ENCODE measurements at regions not wholly inside any gene's neighbourhood (a gene's known extent, or its start where the extent isn't known, plus 50 kb on each side); places are given as distances from the start of the nearest gene placed in this dataset.
A peak's percentile ranks its signal among the peaks of the same experiment; 100 is the strongest.

- TF ChIP-seq, protein P1, sequence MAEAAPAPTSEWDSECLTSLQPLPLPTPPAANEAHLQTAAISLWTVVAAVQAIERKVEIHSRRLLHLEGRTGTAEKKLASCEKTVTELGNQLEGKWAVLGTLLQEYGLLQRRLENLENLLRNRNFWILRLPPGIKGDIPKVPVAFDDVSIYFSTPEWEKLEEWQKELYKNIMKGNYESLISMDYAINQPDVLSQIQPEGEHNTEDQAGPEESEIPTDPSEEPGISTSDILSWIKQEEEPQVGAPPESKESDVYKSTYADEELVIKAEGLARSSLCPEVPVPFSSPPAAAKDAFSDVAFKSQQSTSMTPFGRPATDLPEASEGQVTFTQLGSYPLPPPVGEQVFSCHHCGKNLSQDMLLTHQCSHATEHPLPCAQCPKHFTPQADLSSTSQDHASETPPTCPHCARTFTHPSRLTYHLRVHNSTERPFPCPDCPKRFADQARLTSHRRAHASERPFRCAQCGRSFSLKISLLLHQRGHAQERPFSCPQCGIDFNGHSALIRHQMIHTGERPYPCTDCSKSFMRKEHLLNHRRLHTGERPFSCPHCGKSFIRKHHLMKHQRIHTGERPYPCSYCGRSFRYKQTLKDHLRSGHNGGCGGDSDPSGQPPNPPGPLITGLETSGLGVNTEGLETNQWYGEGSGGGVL (tag by site-specific recombination; IDR thresholded peaks at IDR 0.05): no peak
- TF ChIP-seq OSR2 (tag by site-specific recombination; IDR thresholded peaks at IDR 0.05) (peak; percentile 39), ZNF266 (tag by site-specific recombination; IDR thresholded peaks at IDR 0.05; ENCODE audit: low read depth) (no peak), GFI1B (tag by site-specific recombination; IDR thresholded peaks at IDR 0.05) (no peak), ZNF677 (tag by site-specific recombination; IDR thresholded peaks at IDR 0.05) (no peak), KLF17 (tag by site-specific recombination; IDR thresholded peaks at IDR 0.05) (peak; percentile 44; the same call in 1 of the 2 replicates), ZNF645 (tag by site-specific recombination; IDR thresholded peaks at IDR 0.05) (no peak), ZNF624 (tag by site-specific recombination; IDR thresholded peaks at IDR 0.05) (no peak), ZEB2 (tag by site-specific recombination; IDR thresholded peaks at IDR 0.05) (no peak; the same call in 1 of the 2 replicates), HIC1 (tag by site-specific recombination; IDR thresholded peaks at IDR 0.05) (peak; percentile 77), ZNF423 (tag by site-specific recombination; IDR thresholded peaks at IDR 0.05) (no peak), ZNF555 (tag by site-specific recombination; conservative IDR thresholded peaks at IDR 0.05) (no peak), EGR2 (tag by site-specific recombination; IDR thresholded peaks at IDR 0.05; ENCODE audit: low read depth) (no peak), OVOL3 (tag by site-specific recombination; IDR thresholded peaks at IDR 0.05) (no peak), SCRT1 (tag by site-specific recombination; IDR thresholded peaks at IDR 0.05; ENCODE audit: borderline replicate concordance) (no peak), ATF2 (tag by site-specific recombination; IDR thresholded peaks at IDR 0.05; ENCODE audit: low read depth) (no peak), ZBTB17 (tag by site-specific recombination; IDR thresholded peaks at IDR 0.05) (peak; percentile 49), ZNF768 (tag by site-specific recombination; IDR thresholded peaks at IDR 0.05) (no peak), ZNF221 (tag by site-specific recombination; IDR thresholded peaks at IDR 0.05; ENCODE audit: borderline replicate concordance) (no peak), ZNF600 (tag by site-specific recombination; IDR thresholded peaks at IDR 0.05) (peak; percentile 73), ZNF112 (tag by site-specific recombination; IDR thresholded peaks at IDR 0.05) (no peak)
- TF ChIP-seq, protein P2, sequence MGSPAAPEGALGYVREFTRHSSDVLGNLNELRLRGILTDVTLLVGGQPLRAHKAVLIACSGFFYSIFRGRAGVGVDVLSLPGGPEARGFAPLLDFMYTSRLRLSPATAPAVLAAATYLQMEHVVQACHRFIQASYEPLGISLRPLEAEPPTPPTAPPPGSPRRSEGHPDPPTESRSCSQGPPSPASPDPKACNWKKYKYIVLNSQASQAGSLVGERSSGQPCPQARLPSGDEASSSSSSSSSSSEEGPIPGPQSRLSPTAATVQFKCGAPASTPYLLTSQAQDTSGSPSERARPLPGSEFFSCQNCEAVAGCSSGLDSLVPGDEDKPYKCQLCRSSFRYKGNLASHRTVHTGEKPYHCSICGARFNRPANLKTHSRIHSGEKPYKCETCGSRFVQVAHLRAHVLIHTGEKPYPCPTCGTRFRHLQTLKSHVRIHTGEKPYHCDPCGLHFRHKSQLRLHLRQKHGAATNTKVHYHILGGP (tag by site-specific recombination; IDR thresholded peaks at IDR 0.05): no peak
- TF ChIP-seq, protein P3, sequence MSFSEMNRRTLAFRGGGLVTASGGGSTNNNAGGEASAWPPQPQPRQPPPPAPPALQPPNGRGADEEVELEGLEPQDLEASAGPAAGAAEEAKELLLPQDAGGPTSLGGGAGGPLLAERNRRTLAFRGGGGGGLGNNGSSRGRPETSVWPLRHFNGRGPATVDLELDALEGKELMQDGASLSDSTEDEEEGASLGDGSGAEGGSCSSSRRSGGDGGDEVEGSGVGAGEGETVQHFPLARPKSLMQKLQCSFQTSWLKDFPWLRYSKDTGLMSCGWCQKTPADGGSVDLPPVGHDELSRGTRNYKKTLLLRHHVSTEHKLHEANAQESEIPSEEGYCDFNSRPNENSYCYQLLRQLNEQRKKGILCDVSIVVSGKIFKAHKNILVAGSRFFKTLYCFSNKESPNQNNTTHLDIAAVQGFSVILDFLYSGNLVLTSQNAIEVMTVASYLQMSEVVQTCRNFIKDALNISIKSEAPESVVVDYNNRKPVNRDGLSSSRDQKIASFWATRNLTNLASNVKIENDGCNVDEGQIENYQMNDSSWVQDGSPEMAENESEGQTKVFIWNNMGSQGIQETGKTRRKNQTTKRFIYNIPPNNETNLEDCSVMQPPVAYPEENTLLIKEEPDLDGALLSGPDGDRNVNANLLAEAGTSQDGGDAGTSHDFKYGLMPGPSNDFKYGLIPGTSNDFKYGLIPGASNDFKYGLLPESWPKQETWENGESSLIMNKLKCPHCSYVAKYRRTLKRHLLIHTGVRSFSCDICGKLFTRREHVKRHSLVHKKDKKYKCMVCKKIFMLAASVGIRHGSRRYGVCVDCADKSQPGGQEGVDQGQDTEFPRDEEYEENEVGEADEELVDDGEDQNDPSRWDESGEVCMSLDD (tag by site-specific recombination; IDR thresholded peaks at IDR 0.05): no peak
- TF ChIP-seq, protein P4, sequence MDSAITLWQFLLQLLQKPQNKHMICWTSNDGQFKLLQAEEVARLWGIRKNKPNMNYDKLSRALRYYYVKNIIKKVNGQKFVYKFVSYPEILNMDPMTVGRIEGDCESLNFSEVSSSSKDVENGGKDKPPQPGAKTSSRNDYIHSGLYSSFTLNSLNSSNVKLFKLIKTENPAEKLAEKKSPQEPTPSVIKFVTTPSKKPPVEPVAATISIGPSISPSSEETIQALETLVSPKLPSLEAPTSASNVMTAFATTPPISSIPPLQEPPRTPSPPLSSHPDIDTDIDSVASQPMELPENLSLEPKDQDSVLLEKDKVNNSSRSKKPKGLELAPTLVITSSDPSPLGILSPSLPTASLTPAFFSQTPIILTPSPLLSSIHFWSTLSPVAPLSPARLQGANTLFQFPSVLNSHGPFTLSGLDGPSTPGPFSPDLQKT (IDR thresholded peaks at IDR 0.05; ENCODE audit: borderline replicate concordance, low read depth, low read length): no peak
- TF ChIP-seq, protein P5, sequence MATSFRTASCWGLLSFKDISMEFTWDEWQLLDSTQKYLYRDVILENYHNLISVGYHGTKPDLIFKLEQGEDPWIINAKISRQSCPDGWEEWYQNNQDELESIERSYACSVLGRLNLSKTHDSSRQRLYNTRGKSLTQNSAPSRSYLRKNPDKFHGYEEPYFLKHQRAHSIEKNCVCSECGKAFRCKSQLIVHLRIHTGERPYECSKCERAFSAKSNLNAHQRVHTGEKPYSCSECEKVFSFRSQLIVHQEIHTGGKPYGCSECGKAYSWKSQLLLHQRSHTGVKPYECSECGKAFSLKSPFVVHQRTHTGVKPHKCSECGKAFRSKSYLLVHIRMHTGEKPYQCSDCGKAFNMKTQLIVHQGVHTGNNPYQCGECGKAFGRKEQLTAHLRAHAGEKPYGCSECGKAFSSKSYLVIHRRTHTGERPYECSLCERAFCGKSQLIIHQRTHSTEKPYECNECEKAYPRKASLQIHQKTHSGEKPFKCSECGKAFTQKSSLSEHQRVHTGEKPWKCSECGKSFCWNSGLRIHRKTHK (tag by site-specific recombination; IDR thresholded peaks at IDR 0.05): no peak
Observed at GRCh38 chrX:2577844-2578466, 77.2 kb upstream of the DHRSX start (continued).

Measured in HEK293 (cell line).